GM21381 (cell line): ENCODE measurements at regions not wholly inside any gene's neighbourhood (a gene's known extent, or its start where the extent isn't known, plus 50 kb on each side); places are given as distances from the start of the nearest gene placed in this dataset.

ENCODE experiments used
- ATAC-seq: cut with Tn5 transposase; IDR thresholded peaks from one replicate; pipeline ENCODE4 v1.9.1; 2021; ENCODE audit warnings: mild to moderate bottlenecking, moderate library complexity; ENCODE audit not compliant: unreplicated experiment

- ATAC-seq = no peak
Observed at GRCh38 chr20:1798982-1799381, 96.2 kb upstream of the SIRPA start.

DNA sequence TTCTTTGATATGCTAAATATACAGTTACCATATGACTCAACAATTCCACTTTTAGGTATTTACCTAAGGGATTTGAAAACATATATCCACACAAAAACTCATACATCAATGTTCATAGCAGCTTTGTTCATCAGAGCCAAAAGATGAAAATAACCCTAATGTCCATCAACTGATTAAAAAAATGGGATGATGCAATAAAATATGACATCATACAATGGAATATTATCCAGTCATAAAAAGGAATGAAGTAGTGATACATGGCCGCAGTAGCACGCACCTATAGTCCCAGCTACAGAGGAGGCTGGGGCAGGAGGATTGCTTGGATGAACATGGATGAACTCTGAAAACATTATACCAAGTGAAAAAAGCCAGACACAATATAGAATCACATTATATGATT, 101.4 kb upstream of the SIRPA start:
- no peak for ATAC-seq

GRCh38 chr20:1792274-1792673, 102.9 kb upstream of the SIRPA start:
- no peak for ATAC-seq

GRCh38 chr20:1790386-1790785, 104.8 kb upstream of the SIRPA start:
- ATAC-seq = no peak

GRCh38 chr20:1788044-1788443, 107.2 kb upstream of the SIRPA start:
- ATAC-seq = no peak

GRCh38 chr20:1786486-1786885, 108.7 kb upstream of the SIRPA start:
- ATAC-seq = no peak

GRCh38 chr20:1784586-1784985, 110.6 kb upstream of the SIRPA start:
- ATAC-seq = no peak

DNA sequence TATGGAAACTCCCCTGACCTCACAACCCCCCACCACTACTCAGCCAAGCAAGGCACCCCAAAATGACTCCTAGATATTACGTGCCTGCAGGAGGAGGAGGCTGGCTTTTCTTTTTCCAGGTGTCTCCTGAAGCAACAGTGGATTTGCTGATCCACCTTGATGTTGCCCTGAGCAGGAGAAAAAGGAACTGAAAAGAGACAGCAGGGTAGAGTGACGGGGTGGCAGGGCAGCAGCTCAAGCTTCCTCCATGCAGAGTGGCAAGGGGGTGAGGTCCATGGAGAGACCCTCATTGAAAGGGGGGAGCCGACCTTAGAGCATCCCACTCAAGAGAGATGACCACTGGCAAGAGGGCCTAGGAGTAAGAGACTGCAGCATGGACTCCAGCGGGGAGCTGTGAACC, 112.0 kb upstream of the SIRPA start:
- no peak for ATAC-seq

DNA sequence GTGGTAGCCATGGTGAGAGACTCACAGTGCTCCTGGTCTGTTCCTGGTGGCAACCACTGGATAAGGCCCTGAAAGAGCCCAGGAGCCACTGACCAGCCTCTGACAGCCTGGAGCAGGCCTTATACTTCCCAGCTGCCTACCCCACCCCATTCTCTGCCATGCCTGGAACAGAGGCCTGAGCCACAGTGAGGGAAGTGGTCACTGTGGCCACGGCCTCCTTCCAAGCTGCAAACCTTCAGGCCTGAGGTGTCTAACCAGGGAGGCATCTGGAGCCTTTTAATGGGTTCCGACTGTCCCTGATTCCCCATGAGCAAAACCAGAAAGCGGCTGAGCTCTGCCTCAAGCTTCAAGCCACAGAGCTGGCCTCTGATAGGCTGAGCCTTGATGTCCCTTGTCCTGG, 113.0 kb upstream of the SIRPA start:
- no peak for ATAC-seq

DNA sequence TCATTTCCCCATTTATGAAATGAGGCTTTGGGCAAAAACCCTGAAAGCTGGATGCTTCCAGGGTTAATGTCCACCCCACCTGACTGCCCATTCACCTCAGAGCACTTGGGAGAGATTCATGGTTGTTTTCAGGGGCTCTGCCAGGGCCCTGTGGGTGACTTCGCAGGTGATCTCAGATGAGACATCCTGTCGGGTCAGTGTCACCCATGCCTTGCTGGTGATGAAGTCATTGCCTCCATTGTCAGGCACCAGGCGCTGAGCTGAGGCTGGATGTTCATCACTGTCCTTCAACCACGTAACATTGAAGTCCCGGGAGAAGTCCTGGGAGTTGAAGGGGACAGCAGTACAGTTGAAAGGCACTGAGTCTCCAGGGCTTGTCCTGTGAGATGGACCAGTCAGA, 115.6 kb upstream of the SIRPA start:
- ATAC-seq = no peak

DNA sequence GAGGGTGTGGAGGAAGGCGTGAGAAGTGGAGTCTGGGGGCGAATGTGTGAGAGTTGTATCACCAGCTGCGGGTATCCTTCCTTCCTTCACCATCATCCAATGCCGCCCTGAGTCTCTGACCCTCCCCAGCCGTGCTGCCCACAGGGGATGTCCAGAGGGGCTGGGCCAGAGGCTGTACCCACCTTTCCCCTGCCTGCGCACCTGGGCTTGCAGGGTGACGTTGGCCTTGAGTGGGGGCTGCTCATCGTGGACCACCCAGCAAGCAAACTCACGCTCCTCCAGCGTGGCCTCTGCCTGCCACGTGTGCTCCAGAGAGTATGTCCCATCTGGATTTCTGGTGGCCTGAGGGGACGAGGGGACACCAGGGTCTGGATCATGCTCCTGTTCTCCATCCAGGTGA, 116.9 kb upstream of the SIRPA start:
- no peak for ATAC-seq

DNA sequence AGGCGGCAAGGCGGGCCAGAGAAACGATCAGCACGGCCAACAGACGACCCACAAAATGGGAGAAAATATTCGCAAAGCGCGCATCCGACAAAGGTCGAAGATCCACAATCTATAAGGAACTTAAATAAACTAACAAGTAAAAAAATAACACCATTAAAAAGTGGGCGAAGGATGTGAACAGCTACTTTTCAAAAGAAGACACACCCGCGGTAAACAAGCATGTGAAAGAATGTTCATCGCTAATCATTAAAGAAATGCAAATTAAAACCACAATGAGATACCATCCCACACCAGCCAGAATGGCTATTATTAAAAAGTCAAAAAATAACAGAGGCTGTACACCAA, 117.8 kb upstream of the SIRPA start:
- no peak for ATAC-seq

- ATAC-seq = no peak
Observed at GRCh38 chr20:1776681-1777475, 118.3 kb upstream of the SIRPA start.

- ATAC-seq = no peak
Observed at GRCh38 chr20:1775117-1775516, 117.5 kb upstream of the SIRPG start.

GRCh38 chr20:1774479-1774878, 116.9 kb upstream of the SIRPG start:
- ATAC-seq = no peak

- no peak for ATAC-seq
Observed at GRCh38 chr20:1773816-1774215, 116.2 kb upstream of the SIRPG start.

DNA sequence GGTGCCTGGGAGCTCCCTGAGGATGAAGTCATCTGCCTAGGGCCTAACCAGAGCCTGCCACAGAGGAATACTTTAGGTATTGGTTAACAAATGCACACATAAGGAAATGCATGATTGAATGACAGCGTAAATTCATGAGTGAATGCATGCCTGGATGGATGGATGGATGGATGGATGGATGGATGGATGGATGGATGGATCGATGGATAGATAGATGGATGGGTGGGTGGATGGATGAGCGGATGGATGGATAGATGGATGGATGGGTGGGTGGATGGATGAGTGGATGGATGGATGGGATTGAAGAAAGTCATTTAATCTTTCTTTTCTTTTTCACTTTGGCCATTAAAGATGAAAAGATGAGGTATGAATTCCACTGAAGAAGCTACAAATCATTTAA, 111.9 kb upstream of the SIRPG start:
- ATAC-seq = no peak

- no peak for ATAC-seq
Observed at GRCh38 chr20:1766731-1767130, 109.2 kb upstream of the SIRPG start.

- peak; percentile 66 for ATAC-seq
Observed at GRCh38 chr20:1764136-1765033, 106.8 kb upstream of the SIRPG start.

GRCh38 chr20:1761598-1761997, 104.0 kb upstream of the SIRPG start:
- no peak for ATAC-seq

GRCh38 chr20:1761116-1761515, 103.5 kb upstream of the SIRPG start:
- no peak for ATAC-seq

DNA sequence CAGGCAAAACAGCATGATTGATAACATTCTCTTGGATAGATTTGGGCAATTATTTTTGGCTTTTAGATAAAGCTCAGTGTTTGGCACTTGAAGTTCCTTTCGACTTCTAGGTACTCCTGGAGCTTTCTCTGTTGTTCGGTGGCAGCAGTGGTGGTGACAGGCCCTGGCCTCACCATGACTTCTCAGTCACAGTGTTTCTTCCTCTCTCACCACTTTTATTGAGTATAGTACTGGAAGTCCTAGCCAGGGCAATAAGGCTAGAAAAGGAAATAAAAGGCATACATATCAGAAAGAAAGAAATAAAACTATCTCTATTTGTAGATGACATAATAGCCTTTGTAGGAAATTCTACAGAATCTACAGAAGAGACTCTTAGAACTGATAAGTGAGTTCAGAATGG, 101.2 kb upstream of the SIRPG start:
- ATAC-seq = no peak
